Activated T-cell treated with anti-CD3 and anti-CD28 coated beads for 48 hours (primary cell): ENCODE measurements at regions not wholly inside any gene's neighbourhood (a gene's known extent, or its start where the extent isn't known, plus 50 kb on each side); places are given as distances from the start of the nearest gene placed in this dataset.

Experiments used
- DNase-seq: peaks from one replicate; pipeline ENCODE4 v3.0.0-alpha.2; 2020; ENCODE audit warnings: low read depth

DNA sequence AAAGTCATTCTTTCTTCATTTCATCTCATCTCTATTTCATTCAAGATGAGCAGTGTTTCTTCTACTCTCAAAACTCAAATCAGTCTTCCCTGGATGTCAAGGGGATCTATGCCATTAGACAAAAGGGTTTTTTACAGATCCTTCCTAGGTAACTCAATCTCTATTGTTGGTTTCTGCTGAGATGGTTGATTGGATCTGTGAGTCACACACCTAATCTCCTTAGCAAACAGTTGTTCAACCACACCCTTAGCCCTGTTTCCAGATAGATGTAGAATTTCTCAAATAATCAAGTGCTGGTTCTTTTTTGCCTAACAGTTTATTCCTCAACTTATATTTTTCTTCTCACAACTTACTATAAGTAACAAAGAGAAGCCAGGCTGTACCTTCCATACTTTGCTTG lies 200.5 kb downstream of the KDR start:
- DNase-seq, result no peak

DNA sequence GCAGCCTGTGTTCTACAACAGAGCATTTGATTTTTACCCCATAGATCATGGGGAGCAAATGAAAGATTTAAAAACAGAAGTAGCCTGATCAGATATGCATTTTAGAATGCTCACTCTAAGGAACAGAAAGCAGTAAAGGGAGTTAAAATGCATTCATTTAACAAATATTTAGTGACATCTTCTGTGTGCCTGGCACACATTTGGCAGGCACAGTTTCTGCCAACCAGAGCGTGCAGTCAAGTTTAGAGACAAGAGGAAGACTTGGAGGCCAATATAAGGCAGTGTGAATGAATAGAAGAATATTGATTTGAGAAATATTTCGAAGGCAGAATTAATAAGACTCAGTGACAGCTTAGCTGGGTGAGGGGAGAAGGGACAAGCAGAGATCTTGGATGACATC lies 210.1 kb downstream of the KDR start:
- no peak for DNase-seq

GRCh38 chr4:54914781-54915180 lies 210.6 kb downstream of the KDR start:
- no peak for DNase-seq

GRCh38 chr4:54913751-54914526 lies 211.5 kb downstream of the KDR start:
- DNase-seq, result no peak

- no peak for DNase-seq
These were observed 213.2 kb downstream of the KDR start for GRCh38 chr4:54912155-54912554.

- no peak for DNase-seq
These were observed 215.4 kb downstream of the KDR start for GRCh38 chr4:54909961-54910360.

- DNase-seq, result no peak
These were observed 216.6 kb downstream of the KDR start for GRCh38 chr4:54908763-54909162.

DNA sequence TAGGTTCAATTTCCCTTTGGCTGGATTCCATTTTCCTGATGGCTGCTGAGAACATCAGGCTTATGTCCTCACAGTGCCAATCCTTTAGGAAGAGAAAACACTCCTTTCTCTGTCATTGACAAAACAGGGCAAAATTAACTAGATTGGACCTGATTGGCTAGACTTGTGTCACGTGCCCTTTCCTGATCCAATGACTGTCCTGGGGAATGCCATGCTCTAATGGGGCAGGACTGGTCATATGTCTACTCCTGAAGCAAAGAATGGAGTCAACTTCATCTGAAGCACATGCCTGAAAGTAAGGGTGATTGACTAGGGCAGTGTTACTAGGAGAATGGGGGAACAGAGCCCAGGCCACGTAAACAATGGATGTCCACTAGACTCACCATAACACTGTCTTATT lies 220.4 kb downstream of the KDR start:
- no peak for DNase-seq

DNA sequence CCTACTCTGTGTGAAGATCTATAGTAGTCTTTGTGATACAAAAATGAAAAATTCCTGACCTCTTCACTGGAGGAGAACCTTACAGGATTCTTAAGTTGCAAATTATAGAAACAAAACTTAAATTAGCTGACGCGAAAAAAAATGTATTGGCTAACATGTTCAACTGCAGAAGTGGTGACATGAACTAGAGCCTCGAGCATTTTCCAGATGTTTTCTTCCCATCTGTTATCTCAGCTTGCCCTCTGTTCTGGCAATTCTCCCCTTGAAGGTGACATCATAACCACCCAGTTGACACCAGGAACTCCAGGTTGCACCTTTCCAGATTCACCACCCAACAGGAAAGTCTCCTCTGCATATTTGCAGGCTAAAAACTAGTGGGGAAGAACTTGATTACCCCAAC lies 222.4 kb downstream of the KDR start:
- no peak for DNase-seq

DNA sequence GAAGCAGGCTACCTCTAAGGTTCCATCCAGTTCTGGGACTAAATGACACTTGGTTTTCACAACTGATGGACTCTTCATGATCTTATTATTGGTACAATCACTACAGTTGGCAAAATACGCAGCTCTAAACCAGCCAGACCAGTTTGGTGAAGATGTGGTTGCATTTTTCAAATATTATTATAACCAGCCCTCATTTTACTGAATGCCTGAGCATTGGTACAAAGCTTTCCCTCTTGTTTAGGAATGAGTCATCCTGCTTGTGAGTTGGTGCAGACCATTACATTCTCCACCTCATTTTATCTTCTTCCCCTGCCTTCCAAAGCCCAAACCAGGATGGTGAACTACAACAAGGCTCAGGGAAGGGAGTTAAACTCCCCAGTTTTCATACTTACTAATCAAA lies 223.1 kb downstream of the KDR start:
- no peak for DNase-seq

DNA sequence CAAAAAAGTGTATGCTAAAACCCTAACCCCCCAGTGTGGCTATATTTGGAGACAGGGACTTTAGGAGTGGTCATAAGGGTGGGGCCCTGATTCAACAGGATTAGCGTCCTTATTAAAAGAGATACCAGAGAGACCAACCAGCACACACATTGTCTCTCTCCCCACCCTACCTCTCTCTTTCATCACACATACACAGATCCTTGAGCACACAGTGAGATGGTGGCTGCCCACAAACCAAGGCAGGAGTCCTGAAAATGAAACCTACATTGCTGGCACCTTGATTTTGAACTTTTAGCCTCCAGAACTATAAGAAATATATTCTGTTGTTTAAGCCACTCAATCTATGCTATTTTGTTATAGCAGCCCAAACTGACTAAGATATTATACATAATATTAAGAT lies 224.2 kb downstream of the KDR start:
- DNase-seq, result no peak

DNA sequence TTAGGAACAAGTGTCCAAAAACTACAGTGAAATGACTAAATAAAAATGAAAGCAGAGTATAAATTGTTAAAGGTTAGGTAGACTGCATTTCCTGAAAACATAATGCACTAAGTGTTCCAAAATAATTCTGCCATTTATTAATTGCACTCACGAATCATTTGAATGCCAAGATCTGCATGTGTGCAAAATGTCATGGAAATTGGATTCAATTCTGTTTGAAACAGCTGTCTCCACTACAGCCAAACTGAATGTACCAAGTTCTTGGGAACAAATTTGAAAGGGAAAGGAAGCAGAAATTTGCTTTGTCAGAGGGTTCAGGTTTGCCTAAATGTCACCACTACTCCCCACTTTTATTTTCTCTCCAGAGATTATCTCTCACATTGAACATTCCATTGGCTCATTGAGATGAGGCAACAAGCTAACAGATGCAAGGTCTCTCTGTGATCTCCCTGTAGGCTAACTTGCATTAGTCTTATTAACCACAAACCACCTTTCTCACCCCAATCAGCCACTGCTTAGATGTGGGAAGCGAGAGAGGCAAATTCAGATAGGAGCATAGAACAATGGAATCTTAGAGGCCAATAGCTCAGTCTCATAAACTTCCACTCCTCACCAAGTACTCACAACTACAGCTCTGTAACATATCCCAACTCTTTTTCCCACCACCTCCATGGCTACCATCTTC lies 226.6 kb downstream of the KDR start:
- DNase-seq, result no peak

GRCh38 chr4:54898056-54898562 lies 227.3 kb downstream of the KDR start:
- no peak for DNase-seq

DNA sequence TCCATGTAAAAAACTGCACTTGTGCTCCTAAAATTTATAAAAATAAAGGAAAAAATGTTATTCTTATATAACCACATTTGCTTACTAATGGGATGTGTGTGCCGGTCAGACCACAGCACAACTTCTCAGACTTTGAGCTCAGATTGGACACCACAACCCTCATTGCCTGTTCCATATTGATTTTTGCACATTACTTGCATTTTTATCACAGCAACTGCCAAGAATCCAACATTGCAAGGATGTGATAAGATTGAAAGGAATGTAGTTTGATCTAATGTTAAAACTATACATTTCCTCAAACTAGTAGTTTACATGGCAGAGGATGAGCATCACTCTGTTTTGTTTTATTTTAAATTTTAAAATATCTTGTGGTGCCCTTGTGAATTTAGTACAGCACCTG lies 227.8 kb downstream of the KDR start:
- no peak for DNase-seq

DNA sequence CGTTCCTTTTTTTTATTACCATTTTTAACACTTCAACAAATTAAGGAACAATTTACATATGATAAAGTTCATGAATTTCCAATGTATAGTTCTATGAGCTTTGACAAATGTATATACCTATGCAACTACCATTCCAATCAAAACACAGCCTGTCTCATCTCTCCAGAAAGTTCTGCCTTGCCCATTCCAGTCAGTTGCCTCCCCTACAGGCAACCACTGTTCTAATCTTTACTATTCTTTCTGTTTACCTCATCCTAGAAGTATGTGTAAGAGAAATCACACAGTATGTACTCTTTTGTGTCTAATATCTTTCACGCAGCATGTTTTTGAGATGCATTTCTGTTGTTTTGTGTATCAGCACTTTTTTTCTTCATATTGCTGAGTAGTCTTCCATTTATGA lies 224.9 kb downstream of the KIT start:
- no peak for DNase-seq

GRCh38 chr4:54879576-54879975 lies 221.8 kb downstream of the KIT start:
- no peak for DNase-seq

DNA sequence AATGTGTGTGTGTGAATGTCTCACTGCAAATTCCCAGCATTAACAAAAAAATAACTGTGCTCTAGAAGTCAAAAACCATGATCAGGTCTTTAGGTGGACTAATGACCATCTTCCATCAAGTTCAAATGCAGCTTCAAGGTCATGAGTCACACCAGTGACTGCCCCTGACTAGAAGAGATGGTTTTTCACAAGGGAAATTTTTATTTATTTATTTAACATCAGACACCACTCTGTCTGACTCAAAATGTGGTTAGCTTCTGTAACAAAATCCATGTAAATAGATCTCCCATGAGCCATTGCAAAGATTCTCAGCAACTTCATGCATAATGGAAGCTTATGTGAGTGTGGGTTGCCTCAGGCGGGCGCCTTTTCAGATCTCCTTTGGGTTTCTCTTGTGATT lies 219.2 kb downstream of the KIT start:
- no peak for DNase-seq

DNA sequence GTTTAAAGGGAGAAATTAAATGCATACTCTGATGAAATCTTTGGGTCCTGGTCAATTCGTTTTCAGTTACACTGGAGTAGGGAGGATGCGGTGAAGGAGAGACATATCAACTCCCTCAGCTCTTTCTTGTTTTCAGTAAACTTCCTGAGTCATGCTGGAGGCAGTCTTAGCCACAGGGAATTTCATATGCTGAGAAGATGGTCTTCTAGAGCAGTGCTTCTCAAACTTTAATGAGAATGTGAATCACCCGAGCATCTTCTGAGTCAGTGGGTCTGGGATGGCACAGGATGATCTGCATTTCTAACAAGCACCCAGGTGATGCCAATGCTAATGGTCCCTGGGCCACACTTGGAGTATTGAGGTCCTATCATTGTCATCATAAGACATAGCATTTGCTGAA lies 214.5 kb downstream of the KIT start:
- DNase-seq, result no peak

- DNase-seq, result no peak
These were observed 206.0 kb downstream of the KIT start for GRCh38 chr4:54863571-54864255.

GRCh38 chr4:54861201-54861600 lies 203.4 kb downstream of the KIT start:
- DNase-seq, result no peak

GRCh38 chr4:54855191-54855854 lies 197.6 kb downstream of the KIT start:
- DNase-seq, result no peak

- no peak for DNase-seq
These were observed 194.8 kb downstream of the KIT start for GRCh38 chr4:54852602-54853001.

GRCh38 chr4:54852054-54852453 lies 194.3 kb downstream of the KIT start:
- no peak for DNase-seq
